Prostate gland (tissue), 2 donors: ENCODE measurements at regions not wholly inside any gene's neighbourhood (a gene's known extent, or its start where the extent isn't known, plus 50 kb on each side); places are given as distances from the start of the nearest gene placed in this dataset.

ENCODE experiments used
- DNase-seq: peaks from one replicate; pipeline ENCODE4 v3.0.0-alpha.2; 2019; ENCODE audit warnings: low spot score
- H3K27ac ChIP-seq, 2 donors: fragments of 200-600 bp; sonication (generic); 2 replicates each; pipeline ENCODE4 v1.5.1; 2017 to 2019
- H3K27me3 ChIP-seq: fragments of 200-600 bp; sonication (generic); replicated peaks from 2 replicates; pipeline ENCODE4 v1.5.1; 2019; ENCODE audit not compliant: insufficient read depth
- H3K36me3 ChIP-seq, 2 donors: fragments of 200-600 bp; sonication (generic); 1 replicate in 1 of 2; 2 replicates in 1 of 2; pipeline versions ENCODE4 v1.5.1 to v1.8.1; 2017 to 2019
- H3K4me1 ChIP-seq: fragments of 200-600 bp; sonication (generic); replicated peaks from 2 replicates; pipeline ENCODE4 v1.5.1; 2019
- H3K4me3 ChIP-seq, 2 donors: fragments of 200-600 bp; sonication (generic); 2 replicates each; pipeline ENCODE4 v1.5.1; 2017 to 2019
- H3K9me3 ChIP-seq: fragments of 200-600 bp; sonication (generic); 2 replicates; pipeline ENCODE4 v1.5.1; 2017
- CTCF ChIP-seq, 4 experiments: fragments of 200-600 bp in 2 of 4; fragments of 450-650 bp in 2 of 4; sonication (generic) in 2 of 4; IDR thresholded peaks; 1 replicate in 3 of 4; 2 replicates in 1 of 4; pipeline ENCODE4 v1.5.1; 2016 to 2019; ENCODE audit warnings: antibody characterized with exemption in 4 of 4, mild to moderate bottlenecking in 2 of 4, moderate library complexity in 2 of 4
- POLR2A ChIP-seq: fragments of 450-650 bp; IDR thresholded peaks from one replicate; pipeline ENCODE4 v1.6.1; 2016; ENCODE audit warnings: antibody characterized with exemption, mild to moderate bottlenecking
- POLR2AphosphoS5 ChIP-seq: sonication (generic); formaldehyde crosslinking; IDR thresholded peaks from one replicate; pipeline ENCODE4 v1.6.1; 2017; ENCODE audit warnings: antibody characterized with exemption
- WGBS: methylation state at CpG from one replicate; pipeline ENCODE4 v1.1.5; 2018; 5-methylcytosine and 5-hydroxymethylcytosine counted together
- intact Hi-C: fragments of 100-400 bp; cut with DNase I; formaldehyde crosslinking; loops from one replicate; pipeline ENCODE4 v1.14.2; 2022

GRCh38 chr10:109474261-109474660 lies 449.1 kb downstream of the XPNPEP1 start:
- no peaks in the 10 kb centered on the region for H3K27me3 ChIP-seq
- intact Hi-C loops: no loop called here
- no peaks in the 10 kb centered on the region for H3K9me3 ChIP-seq
- H3K4me1 ChIP-seq: no peaks in the 10 kb centered on the region
- H3K4me3 ChIP-seq: no peak overlapping the region
- no peak for DNase-seq
- TF ChIP-seq CTCF (IDR thresholded peaks at IDR 0.05): no peak
- 25% methylated on average over 4 of the region's 4 CpGs for whole genome bisulfite sequencing
- no peaks in the 10 kb centered on the region for H3K36me3 ChIP-seq
- H3K27ac ChIP-seq: no peak overlapping the region

- DNase-seq: no peak
- 73% methylated on average over 2 of the region's 2 CpGs for WGBS
Measured at GRCh38 chr10:109467551-109467950, 455.8 kb downstream of the XPNPEP1 start.

GRCh38 chr10:109464949-109465348 lies 458.4 kb downstream of the XPNPEP1 start:
- intact Hi-C loops: no loop called here
- Histone ChIP-seq H3K4me1 (no peaks in the 10 kb centered on the region), H3K36me3 (no peaks in the 10 kb centered on the region), H3K27ac (no peak overlapping the region), H3K4me3 (no peak overlapping the region), H3K9me3 (no peaks in the 10 kb centered on the region), H3K27me3 (no peaks in the 10 kb centered on the region)
- 87% methylated on average over 3 of the region's 3 CpGs for WGBS
- TF ChIP-seq CTCF (IDR thresholded peaks at IDR 0.05) (no peak), POLR2AphosphoS5 (no peak), POLR2A (no peak)
- DNase-seq: no peak

More at GRCh38 chr10:109467551-109467950, 455.8 kb downstream of the XPNPEP1 start:
- H3K36me3 ChIP-seq: no peaks in the 10 kb centered on the region
- no peak overlapping the region for H3K4me3 ChIP-seq
- intact Hi-C loops: no loop called here
- H3K27me3 ChIP-seq: no peaks in the 10 kb centered on the region
- H3K4me1 ChIP-seq: no peaks in the 10 kb centered on the region
- H3K9me3 ChIP-seq: no peaks in the 10 kb centered on the region
- no peak overlapping the region for H3K27ac ChIP-seq
- TF ChIP-seq POLR2A (no peak), POLR2AphosphoS5 (no peak), CTCF (IDR thresholded peaks at IDR 0.05) (no peak)

GRCh38 chr10:109457302-109457638 lies 466.0 kb downstream of the XPNPEP1 start:
- Histone ChIP-seq H3K27me3 (peaks cover 2% of the 10 kb centered on the region), H3K27ac (no peak overlapping the region), H3K4me1 (no peaks in the 10 kb centered on the region), H3K36me3 (no peaks in the 10 kb centered on the region), H3K4me3 (no peak overlapping the region), H3K9me3 (no peaks in the 10 kb centered on the region)
- 7% methylated on average over 9 of the region's 9 CpGs for WGBS
- DNase-seq: no peak
- intact Hi-C loops: no loop called here
- no peak for TF ChIP-seq CTCF (IDR thresholded peaks at IDR 0.05)
- no peak for TF ChIP-seq POLR2AphosphoS5
- TF ChIP-seq POLR2A: no peak

- H3K27me3 ChIP-seq: peaks cover 2% of the 10 kb centered on the region
- intact Hi-C loops: no loop called here
- DNase-seq: no peak
- H3K4me1 ChIP-seq: no peaks in the 10 kb centered on the region
- H3K27ac ChIP-seq: no peak overlapping the region
- WGBS: 2% methylated on average over 52 of the region's 59 CpGs
- no peak for TF ChIP-seq POLR2AphosphoS5
- no peak for TF ChIP-seq POLR2A
- no peak for TF ChIP-seq CTCF (IDR thresholded peaks at IDR 0.05)
- no peaks in the 10 kb centered on the region for H3K9me3 ChIP-seq
- no peak overlapping the region for H3K4me3 ChIP-seq
- no peaks in the 10 kb centered on the region for H3K36me3 ChIP-seq
Measured at GRCh38 chr10:109456566-109457301, 466.6 kb downstream of the XPNPEP1 start.
